ENCODE measurements at regions not wholly inside any gene's neighbourhood (a gene's known extent, or its start where the extent isn't known, plus 50 kb on each side); places are given as distances from the start of the nearest gene placed in this dataset.

DNA sequence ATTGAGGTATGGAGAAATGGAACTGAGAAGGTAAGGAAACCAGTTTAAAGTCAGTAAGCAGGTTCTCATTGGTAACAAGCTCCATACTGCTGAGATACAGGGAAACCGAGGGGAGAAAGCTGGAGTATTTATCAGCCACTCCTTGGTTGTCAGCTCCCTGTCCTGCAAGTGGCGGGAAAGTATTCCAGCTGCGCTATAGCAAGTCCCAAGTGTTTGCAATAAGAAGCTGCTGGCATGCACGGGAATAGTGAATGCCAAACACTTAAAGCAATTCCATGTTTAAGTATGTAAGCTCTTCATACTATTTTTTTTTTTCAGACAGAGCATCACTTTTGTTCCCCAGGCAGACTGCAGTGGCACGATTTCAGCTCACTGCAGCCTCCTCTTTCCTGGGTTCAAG is 1601.1 kb downstream of the SUCLG1 start:
- peak; percentile 25 for DNase-seq

DNA sequence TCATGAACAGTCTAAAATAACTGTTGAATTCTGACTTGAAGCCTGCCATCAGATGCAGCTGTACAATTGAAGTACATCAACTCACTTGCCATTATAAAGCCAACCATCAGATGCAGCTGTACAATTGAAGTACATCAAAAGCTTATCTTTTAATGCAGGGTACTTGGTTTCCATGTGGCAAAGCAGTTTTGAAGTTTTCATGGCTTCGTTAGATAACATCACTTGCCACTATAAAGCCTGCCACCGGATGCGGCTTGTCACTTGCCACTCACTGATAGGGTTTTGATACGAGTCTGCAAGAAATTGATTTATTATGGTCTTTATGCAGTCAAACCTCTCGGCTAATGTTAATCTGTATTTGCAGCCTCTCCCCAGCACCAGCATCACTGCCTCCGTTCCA is 1605.8 kb downstream of the SUCLG1 start:
- no peak for DNase-seq

DNA sequence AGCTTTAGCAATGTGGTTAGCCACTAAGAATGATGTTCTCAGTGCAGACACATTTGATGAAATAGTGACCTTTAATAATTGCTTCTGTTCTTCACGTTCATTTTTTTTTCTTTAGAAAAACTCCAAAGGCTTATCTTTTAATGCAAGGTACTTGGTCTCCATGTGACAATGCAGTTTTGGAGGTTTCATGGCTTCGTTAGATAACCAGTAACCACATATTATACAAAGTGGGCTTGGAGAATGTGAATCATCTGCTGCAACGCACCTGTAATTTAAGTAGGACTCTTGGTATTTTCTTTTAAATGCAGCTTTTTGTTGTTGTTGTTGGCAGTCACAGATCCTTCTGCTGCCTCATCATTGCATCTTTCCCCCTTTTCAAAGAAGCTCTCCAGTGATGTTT is 1606.3 kb downstream of the SUCLG1 start:
- DNase-seq: no peak

DNA sequence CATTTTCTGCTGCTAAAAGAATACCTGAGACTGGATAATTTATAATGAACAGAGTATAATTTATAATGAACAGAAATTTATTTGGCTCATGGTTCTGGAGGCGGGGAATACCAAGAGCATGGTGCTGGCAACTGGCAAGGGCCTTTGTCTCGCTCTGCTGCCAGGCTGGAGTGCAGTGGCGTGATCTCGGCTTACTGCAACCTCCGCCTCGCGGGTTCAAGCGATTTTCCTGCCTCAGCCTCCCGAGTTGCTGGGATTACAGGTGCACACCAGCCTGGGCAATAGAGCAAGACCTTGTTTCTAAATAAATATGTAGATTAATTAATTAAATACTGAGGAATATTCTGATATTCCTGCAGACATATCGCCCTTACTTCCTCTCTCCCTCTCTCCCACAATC is 1610.8 kb downstream of the SUCLG1 start:
- no peak for DNase-seq

DNA sequence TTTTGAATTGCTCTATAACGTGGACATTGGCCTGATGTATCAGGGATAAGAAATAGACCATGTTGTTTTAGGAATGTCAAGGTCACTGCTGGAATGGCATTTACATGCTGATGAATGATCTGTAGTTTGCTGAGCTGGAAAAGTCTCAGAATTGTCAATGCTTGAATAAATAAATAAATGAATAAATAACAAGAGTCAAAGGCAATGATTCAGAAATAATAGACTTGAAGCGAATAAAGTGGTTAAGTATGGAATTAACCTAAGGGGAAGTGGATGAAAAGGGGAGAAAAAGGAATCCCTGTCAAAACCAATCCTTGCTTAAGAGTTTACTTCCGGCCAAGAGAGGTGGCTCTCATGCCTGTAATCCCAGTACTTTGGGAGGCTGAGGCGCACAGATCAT is 1620.0 kb downstream of the SUCLG1 start:
- DNase-seq: no peak

DNA sequence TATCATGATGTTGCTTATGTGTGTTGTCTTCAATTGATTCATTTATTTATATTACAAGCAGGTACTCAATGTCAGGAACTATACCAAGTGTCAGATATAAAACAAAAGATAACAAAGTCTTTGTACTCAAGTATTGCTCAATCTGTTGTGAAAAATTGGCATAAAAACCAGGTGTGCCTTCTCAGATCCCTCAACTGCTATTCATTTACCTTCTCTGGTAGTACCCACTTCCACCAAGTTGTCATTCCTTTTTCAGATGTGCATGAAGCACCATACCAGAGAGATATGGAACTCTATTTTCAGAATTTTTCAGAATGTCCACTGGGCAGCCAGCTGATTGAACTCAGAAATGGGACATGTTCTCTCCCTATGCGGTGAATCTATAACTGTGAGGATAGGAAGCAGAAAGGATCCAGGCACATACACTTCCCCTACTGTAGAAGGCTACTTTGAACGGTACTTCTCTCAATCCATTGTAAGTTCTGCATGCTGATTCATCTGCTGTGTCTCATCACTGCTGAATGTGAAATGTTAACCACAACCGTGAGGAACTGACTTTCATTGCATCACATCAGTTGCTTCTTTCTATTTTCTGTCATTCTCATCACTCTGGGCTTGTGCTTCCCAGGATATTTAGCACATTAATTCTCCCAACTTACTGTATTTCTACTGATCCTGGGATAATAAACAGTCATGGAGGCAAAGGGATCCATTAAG is 1621.3 kb downstream of the SUCLG1 start:
- no peak for DNase-seq

DNA sequence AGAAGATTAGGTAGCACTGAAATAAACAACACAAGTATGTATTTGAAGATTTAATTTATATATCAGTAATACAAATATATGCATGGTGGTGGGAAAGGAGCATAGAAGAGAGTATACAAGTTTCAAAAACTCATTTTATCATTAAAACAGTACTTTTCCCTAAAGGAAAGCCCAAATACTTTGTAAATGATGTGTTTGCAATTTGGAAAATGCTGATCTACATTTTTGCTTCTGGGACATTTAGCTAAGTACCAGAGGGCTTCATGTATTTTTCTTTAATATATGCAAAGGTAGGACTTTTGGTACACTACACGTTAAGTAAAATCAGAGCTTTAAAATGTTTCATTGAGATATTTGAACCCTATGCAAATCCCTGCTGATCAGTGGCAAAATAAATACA is 1624.2 kb downstream of the SUCLG1 start:
- no peak for DNase-seq

DNA sequence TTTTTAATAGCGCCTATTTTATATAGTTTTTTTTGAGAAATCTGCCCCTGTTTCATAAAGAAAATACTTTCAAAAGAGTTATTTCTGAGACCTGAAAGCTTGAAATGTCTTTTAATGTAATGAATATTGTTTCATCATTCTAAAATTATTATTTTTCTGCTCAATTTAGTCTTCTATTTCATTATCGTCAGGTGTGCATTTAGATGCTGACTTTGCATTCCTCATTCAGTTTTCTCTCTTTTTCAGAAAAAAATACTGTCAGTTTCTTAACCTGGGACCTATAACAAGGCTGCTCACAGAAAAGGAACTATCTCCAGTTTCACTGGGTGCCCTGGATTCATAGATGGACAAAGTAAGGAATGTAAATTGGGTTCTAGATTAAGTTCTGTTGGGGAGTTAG is 1631.7 kb downstream of the SUCLG1 start:
- no peak for DNase-seq

DNA sequence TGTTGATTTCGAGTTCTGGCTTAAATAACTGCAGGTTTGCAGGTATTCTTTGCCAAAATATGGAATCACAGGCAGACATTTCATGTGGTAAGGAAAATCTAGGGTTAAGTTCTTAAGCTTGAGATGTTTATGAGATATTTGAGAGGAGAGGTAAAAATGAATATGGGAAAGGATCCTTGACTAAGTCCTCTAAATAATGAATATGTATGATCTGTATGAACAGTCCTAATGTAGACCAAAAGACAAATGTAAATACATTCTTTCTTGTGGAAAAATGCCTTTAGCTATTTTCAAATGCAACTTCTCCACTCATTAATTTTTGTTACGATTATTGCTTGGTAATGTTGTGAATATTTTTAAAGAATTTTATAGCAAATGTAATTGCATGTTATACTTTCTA is 1632.6 kb downstream of the SUCLG1 start:
- no peak for DNase-seq

DNA sequence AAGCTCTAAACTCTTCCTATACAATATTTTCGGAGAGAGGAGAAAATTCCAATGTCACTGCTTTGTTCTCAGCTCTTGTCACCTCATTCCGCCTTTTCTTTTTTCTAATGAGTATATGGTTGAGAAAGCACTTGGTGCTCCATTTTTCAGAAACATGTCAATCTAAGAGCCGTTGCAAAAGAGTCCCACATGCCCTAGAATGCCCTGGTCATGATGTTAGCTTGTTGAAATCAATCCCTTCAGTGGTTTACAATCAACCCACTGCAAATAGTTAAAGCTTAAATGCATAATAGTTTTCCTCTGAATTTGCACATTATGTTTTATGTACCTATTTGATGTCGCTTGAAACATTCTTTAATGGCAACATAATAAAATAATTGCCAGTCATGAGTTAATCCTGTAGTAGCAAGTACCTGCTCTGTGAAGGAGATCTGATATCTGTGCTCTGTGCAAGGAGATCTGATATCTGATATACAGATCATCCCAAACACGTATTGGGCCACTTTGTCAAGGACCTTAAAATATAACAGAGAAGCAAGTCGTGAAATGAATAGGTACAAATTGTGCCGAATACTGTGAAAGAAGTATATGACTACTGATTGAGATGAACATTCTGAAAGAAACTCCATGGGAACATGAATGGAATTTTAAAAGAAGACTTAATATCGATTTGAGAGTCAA is 1633.5 kb downstream of the SUCLG1 start:
- no peak for DNase-seq

DNA sequence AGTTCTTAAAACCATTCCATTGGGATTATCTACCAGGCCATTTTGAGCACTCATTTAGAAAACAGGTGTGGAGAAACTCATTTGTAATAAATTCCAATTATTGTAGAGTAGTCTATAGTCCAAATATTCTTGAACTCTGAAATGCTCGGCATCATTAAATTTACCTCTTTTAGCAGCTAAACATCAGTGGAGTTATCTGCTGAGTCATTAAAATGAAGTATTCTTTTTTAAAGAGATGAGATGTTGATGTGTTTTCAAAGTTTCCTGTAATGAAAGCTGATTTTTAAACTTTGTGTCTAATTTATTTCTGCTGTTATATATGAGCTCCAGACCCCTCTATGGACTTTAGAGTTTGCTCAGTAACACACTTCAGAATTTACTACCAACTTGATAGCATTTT is 1635.2 kb downstream of the SUCLG1 start:
- no peak for DNase-seq

DNA sequence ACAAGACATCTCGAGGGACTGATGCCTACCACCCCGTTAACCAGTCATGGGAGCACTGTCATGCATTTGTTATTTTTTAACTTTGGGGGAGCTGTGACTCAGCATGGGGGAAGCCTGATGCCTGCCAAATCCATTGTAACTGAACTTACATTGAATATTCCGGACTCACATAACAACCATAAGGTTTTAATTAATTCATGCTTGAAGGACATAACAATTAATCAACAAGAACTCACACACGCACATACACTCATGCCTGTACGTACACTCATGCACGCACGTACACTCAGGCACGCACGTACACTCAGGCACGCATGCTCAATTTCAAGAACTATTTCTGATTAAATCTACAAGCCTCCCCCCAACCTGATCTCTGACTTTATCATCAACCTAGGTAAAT is 1639.1 kb downstream of the SUCLG1 start:
- DNase-seq: no peak

DNA sequence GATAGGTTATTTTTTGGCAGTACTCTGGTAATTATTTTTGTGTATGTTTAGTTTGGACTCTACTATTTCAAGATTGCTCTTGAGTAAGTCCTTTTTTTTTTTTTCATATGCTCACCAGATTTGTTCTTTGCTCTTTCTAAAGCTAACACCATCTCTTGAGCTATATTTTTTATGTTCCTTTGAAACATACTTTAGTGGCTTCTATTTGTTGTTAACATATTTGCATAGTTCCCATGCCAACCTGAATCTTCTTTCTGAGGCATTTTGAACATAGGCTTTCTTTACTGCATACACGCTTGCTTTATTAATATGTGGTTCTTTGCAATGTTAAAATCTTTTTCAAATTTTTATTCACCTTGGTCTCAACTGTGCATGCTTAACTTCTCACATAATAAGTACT is 1644.9 kb downstream of the SUCLG1 start:
- DNase-seq: no peak

DNA sequence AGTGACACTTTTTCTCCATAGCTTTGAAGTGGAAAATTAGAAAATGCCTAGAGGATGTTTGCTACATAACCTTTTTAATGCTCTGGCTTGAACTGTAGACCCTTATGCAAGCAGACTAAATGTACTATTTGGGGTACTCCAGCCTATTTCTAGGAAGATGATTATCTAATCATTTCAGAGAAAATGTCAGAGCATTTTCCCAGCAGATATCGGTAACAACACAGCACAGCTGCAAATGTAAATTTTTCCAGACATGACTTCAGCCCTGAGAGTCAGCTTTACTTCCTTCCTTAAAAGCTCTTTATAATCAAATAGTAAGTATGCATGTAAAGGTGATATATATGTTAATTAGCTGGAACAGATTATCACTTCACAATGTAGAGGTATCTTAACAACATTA is 1647.1 kb downstream of the SUCLG1 start:
- DNase-seq: no peak

DNA sequence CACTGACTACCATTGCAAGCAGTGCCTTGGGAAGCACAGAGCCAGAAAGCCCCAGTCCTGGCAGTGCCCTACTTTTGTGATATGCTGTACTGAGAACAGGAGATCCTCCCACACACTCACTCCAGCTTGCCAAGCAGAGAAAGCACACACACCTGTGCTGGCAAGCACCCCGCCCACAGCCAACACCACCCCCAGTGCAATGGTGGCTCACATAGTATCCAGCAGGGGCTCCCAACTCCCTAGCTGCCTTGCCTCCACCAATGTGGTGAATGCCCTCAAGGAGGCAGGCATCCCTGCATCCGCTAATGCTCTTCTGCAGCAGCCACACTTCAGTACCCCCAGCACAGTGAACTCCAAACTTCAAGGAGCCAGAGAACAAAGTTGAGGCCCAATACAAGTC is 1655.8 kb downstream of the SUCLG1 start:
- no peak for DNase-seq

DNA sequence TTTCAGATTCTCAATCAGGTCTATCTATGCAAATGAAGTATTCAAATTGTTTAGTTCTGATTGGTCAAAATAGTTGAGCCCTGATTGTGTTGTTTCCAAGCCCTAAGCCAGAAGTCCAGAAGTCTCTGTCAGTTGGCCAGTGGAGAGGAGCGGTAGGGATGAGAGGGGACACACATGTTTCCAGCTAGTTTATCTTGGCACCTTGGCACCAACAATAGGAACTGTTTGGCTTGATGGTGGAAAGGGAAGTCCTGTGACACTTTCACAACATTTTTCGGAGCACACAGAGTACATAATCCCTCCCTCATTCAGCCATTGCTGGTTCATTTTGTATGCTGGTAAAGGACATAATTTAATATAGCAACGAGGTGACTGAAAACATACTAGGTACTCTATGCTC is 1661.6 kb downstream of the SUCLG1 start:
- no peak for DNase-seq

DNA sequence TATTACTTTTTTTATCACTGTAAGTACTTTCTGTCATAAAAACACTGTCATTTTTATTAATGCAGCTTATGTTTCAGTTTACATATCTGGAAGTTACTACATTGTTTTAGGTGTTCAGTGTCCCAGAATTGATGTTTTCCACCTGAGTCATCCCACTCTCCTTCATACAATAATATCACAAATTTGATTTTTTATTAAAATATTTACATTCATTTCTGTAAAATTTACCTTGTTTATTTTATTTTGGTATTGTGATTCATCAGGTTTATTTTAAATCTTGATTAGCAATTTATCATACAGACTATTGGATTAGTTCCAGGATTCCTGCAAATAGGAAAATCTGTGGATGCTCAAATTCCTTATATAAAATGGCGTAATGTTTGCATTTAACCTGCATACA is 1662.9 kb downstream of the SUCLG1 start:
- no peak for DNase-seq

DNA sequence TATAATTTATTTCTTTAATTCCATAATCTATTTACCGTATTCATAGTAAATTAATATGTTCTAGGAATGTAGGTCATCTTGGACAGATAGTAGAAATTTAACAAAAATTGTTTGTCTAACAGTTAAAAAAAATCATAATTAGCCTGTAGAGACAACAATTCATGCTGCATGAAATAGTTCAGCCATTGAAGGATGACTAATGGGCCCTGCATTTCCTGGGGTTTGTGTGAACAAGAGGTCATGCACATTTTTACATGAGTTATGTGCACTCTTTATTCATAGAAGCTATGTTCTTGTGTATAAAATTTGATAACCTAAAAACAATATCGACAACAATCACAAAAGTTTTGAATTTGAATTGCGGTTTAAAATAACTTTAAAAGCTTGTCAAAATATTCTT is 1663.6 kb downstream of the SUCLG1 start:
- no peak for DNase-seq

DNA sequence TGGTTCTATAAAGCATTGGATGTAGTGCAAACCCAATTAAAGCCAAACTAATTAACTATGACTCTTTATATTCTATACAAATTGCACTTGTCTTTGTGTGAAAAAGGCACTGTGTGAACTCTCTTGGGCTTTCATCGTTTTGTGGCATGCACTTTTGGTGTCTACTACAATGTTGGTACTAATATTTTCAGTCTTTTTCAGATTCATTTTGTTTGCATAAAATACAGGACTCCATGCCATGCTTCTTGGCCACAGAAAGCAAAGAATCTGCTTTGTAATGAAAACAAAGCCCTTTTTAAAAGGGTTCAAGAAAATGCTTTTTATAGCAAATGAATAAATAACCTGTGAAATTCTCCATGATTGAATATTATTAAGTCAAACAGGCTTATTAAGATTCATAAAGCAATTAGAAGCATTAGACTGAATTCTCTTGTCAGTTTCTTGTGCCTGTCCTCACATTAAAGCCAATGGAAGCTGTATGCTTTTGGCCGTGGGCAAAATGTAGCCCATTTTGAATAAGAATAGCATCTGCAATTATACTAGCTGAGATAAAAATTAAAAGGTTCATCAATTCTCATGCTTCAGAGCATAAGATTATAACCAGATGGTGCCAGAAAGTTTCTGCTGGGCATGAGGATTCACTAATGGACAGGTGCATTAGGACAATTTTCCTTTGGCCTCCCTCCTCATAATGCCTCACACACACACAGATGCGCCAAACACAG is 1665.2 kb downstream of the SUCLG1 start:
- DNase-seq: no peak

DNA sequence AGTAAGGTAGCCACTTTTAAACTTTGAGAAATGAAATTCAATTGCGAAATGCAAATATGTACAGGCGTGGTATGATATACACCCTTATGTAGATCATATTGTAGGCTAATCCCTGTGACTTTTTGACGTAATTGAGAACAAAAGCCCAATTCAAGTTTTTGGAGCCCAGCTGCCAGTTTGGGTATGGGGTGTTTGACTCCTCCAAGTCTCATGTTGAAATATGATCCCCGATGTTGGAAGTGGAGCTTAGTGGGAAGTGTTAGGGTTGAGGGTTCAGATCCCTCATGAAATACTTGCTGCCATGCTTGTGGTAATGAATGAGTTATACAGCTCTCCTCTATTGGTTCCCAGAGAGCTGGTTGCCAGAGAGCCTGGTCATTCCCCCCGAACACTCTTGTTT is 1666.8 kb downstream of the SUCLG1 start:
- DNase-seq: no peak

DNA sequence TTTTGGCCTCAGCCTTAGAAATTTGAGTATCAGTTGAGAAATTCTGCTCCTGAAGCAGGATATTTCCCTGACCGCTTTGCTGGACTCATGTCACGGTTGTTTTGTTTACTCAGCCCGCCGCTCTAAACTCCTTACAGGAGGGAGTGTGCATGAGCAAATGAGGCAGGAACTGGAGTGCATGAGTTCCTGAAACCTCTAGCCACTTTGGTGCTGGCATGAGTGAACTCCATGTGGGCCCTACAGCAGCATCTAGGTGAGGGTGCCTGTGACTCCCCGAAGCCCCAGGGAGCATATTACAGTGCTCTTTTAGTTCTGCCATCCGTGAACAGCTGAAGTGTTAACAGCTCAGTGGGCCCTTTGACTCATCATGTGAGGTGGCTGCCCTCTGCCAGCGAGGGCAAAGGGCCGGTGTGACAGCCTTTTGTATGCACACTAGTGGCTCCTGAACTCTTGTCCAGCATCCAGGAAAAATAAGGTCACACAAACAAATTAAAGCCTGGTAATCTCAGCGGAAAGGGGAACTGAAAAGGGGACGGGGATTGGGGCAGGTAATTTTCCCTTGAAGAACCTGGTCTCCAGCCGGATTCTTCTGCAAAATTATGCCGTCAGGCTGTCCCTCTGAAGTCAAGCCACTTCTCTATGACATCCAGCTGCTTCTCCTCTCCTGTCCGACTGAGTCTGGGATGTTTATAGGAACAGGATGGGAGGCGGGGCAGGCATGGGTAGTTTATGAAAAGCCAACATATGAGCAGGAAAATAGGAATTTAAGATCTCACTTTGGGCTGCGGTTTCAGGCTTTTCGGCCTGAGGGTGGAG is 1668.7 kb downstream of the SUCLG1 start:
- DNase-seq: no peak

DNA sequence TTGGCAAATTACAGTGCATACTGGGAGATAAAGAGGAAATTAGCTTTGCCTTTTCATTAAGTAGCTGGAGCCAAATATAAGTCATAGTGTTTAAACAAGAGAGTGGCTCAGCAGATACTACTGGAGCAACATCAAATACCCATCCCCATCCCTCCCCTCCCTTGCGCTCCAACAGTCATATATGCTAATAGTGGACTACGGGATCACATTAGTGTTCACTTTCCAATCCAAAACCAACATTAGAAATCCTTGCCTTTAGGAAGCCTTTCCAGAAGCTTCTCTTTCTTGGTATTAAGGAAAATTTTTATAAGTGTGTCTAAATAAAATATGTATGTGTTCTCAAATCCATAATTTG is 1669.3 kb downstream of the SUCLG1 start:
- DNase-seq: no peak

Measured in hindlimb muscle (tissue), 1 donor.